Fibroblast of lung (primary cell): ENCODE measurements at regions not wholly inside any gene's neighbourhood (a gene's known extent, or its start where the extent isn't known, plus 50 kb on each side); places are given as distances from the start of the nearest gene placed in this dataset.

ENCODE experiments used
- DNase-seq, 2 donors: peaks; one replicate each; pipeline versions ENCODE4 v3.0.0 to v3.0.0-alpha.2; 2010; ENCODE audit warnings: low read depth in 2 of 2
- H2AFZ ChIP-seq: 2 replicates; pipeline ENCODE4 v1.5.1; 2012; ENCODE audit warnings: low read length, control low read depth, inconsistent platforms
- H3K27ac ChIP-seq: 2 replicates; pipeline ENCODE4 v1.5.1; 2011; ENCODE audit warnings: low read length, control low read depth; ENCODE audit not compliant: insufficient read depth
- H3K27me3 ChIP-seq: 2 replicates; pipeline ENCODE4 v1.5.1; 2011; ENCODE audit warnings: mild to moderate bottlenecking, low read length; ENCODE audit not compliant: control insufficient read depth, insufficient read depth
- H3K36me3 ChIP-seq: 2 replicates; pipeline ENCODE4 v1.5.1; 2011; ENCODE audit warnings: low read length; ENCODE audit not compliant: control insufficient read depth, insufficient read depth
- H3K4me1 ChIP-seq: 2 replicates; pipeline ENCODE4 v1.5.1; 2011; ENCODE audit warnings: low read length; ENCODE audit not compliant: control insufficient read depth, insufficient read depth; ENCODE audit errors: extremely low read depth
- H3K4me2 ChIP-seq: 2 replicates; pipeline ENCODE4 v1.5.1; 2011; ENCODE audit warnings: low read length, control low read depth; ENCODE audit not compliant: insufficient read depth; ENCODE audit errors: extremely low read depth
- H3K4me3 ChIP-seq, 4 experiments: fragments of 200-600 bp in 1 of 4; sonication (generic) in 1 of 4; replicated peaks in 1 of 4; 2 replicates each; pipeline ENCODE4 v1.5.1; 2011 to 2016; ENCODE audit warnings: low read length in 4 of 4, low read depth in 3 of 4, mild to moderate bottlenecking in 3 of 4, control low read depth in 2 of 4, inconsistent platforms in 1 of 4, mixed read lengths in 1 of 4; ENCODE audit not compliant: insufficient read depth in 1 of 4; ENCODE audit errors: control extremely low read depth in 1 of 4
- H3K79me2 ChIP-seq: 2 replicates; pipeline ENCODE4 v1.5.1; 2012; ENCODE audit warnings: mild to moderate bottlenecking, low read length, inconsistent platforms; ENCODE audit not compliant: control insufficient read depth, insufficient read depth
- H3K9ac ChIP-seq: 2 replicates; pipeline ENCODE4 v1.5.1; 2011; ENCODE audit warnings: mild to moderate bottlenecking, low read length, control low read depth; ENCODE audit not compliant: insufficient read depth
- H3K9me3 ChIP-seq: 2 replicates; pipeline ENCODE4 v1.5.1; 2012; ENCODE audit warnings: low read depth, low read length; ENCODE audit not compliant: control insufficient read depth, insufficient read depth
- H4K20me1 ChIP-seq: 2 replicates; pipeline ENCODE4 v1.5.1; 2011; ENCODE audit warnings: low read length; ENCODE audit not compliant: control insufficient read depth, insufficient read depth; ENCODE audit errors: extremely low read depth
- EZH2 ChIP-seq: IDR thresholded peaks from 2 replicates; pipeline ENCODE4 v1.5.1; 2012; ENCODE audit warnings: low read length, control low read depth, mild to moderate bottlenecking; ENCODE audit errors: missing control alignments
- TF ChIP-seq, protein P1 (sequence below), 2 donors: IDR thresholded peaks in 1 of 2; conservative IDR thresholded peaks in 1 of 2; 1 replicate in 1 of 2; 2 replicates in 1 of 2; pipeline ENCODE4 v1.5.1; 2011 to 2012; ENCODE audit warnings: low read length in 2 of 2, control low read depth in 1 of 2, inconsistent platforms in 1 of 2, low read depth in 1 of 2, mild to moderate bottlenecking in 1 of 2

GRCh38 chr1:208616776-208617175, 372.6 kb upstream of the PLXNA2 start:
- no peak overlapping the region for H2AFZ ChIP-seq
- no peaks in the 10 kb centered on the region for H3K27me3 ChIP-seq
- no peak for DNase-seq
- no peaks in the 10 kb centered on the region for H3K4me1 ChIP-seq
- no peaks in the 10 kb centered on the region for H3K36me3 ChIP-seq
- no peak overlapping the region for H3K4me3 ChIP-seq
- H3K4me2 ChIP-seq, result no peak overlapping the region
- H4K20me1 ChIP-seq, result no peaks in the 10 kb centered on the region
- H3K9me3 ChIP-seq, result no peaks in the 10 kb centered on the region
- TF ChIP-seq, protein P1, sequence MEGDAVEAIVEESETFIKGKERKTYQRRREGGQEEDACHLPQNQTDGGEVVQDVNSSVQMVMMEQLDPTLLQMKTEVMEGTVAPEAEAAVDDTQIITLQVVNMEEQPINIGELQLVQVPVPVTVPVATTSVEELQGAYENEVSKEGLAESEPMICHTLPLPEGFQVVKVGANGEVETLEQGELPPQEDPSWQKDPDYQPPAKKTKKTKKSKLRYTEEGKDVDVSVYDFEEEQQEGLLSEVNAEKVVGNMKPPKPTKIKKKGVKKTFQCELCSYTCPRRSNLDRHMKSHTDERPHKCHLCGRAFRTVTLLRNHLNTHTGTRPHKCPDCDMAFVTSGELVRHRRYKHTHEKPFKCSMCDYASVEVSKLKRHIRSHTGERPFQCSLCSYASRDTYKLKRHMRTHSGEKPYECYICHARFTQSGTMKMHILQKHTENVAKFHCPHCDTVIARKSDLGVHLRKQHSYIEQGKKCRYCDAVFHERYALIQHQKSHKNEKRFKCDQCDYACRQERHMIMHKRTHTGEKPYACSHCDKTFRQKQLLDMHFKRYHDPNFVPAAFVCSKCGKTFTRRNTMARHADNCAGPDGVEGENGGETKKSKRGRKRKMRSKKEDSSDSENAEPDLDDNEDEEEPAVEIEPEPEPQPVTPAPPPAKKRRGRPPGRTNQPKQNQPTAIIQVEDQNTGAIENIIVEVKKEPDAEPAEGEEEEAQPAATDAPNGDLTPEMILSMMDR (conservative IDR thresholded peaks at IDR 0.05 in 1 of 2, IDR thresholded peaks at IDR 0.05 in 1 of 2; ENCODE audit: low read depth in 1 of 2, low read length in 2 of 2), result no peak
- TF ChIP-seq EZH2, result no peak
- H3K27ac ChIP-seq, result no peak overlapping the region
- H3K9ac ChIP-seq, result no peak overlapping the region
- no peaks in the 10 kb centered on the region for H3K79me2 ChIP-seq

GRCh38 chr1:208628022-208628914, 384.1 kb upstream of the PLXNA2 start:
- Histone ChIP-seq H3K4me3 (no peak overlapping the region), H3K79me2 (no peaks in the 10 kb centered on the region), H3K27me3 (no peaks in the 10 kb centered on the region), H3K36me3 (no peaks in the 10 kb centered on the region), H4K20me1 (no peaks in the 10 kb centered on the region), H3K27ac (no peak overlapping the region), H2AFZ (no peak overlapping the region), H3K4me1 (no peaks in the 10 kb centered on the region), H3K9me3 (no peaks in the 10 kb centered on the region), H3K9ac (no peak overlapping the region), H3K4me2 (no peak overlapping the region)
- TF ChIP-seq, protein P1 (conservative IDR thresholded peaks at IDR 0.05 in 1 of 2, IDR thresholded peaks at IDR 0.05 in 1 of 2; ENCODE audit: low read depth in 1 of 2, low read length in 2 of 2), result no peak
- TF ChIP-seq EZH2, result no peak
- no peak for DNase-seq

DNA sequence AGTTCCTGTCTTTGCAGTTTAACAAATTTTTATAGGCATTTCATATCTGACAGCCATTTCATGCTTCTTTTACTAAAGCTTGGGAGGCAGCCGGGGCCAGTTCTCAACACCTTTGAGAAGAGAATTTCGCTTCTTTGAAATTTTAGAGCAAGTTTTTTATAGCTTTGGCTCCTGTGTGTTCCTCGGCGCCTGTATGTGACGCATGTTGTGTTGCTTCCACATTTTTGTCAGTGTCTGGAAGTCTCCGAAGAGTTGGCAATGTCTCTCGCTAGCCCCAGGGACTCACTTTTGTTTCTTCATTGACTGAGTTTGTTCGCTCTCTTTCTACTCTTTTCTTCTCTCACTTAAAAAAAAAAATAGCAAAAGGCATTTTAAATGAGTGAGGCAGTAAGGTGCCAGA, 386.9 kb upstream of the PLXNA2 start:
- H3K27me3 ChIP-seq, result no peaks in the 10 kb centered on the region
- H3K9ac ChIP-seq, result no peak overlapping the region
- H3K36me3 ChIP-seq, result no peaks in the 10 kb centered on the region
- H3K4me1 ChIP-seq, result no peaks in the 10 kb centered on the region
- no peak for TF ChIP-seq EZH2
- TF ChIP-seq, protein P1 (conservative IDR thresholded peaks at IDR 0.05 in 1 of 2, IDR thresholded peaks at IDR 0.05 in 1 of 2; ENCODE audit: low read depth in 1 of 2, low read length in 2 of 2), result no peak
- H3K4me3 ChIP-seq, result no peak overlapping the region
- no peak for DNase-seq
- no peak overlapping the region for H3K4me2 ChIP-seq
- H3K79me2 ChIP-seq, result no peaks in the 10 kb centered on the region
- H2AFZ ChIP-seq, result no peak overlapping the region
- H3K9me3 ChIP-seq, result no peaks in the 10 kb centered on the region
- H3K27ac ChIP-seq, result no peak overlapping the region
- H4K20me1 ChIP-seq, result no peaks in the 10 kb centered on the region
